Effector CD4-positive, alpha-beta T cell (primary cell): ENCODE measurements at regions not wholly inside any gene's neighbourhood (a gene's known extent, or its start where the extent isn't known, plus 50 kb on each side); places are given as distances from the start of the nearest gene placed in this dataset.

Source experiments
- DNase-seq: peaks from one replicate; pipeline ENCODE4 v3.0.0-alpha.2; 2020

GRCh38 chr6:1113916-1114540, 197.9 kb upstream of the FOXQ1 start:
- DNase-seq = no peak

- DNase-seq = no peak
Measured at GRCh38 chr6:1111361-1111760, 200.5 kb upstream of the FOXQ1 start.

- no peak for DNase-seq
Measured at GRCh38 chr6:1110941-1111349, 201.0 kb upstream of the FOXQ1 start.

- no peak for DNase-seq
Measured at GRCh38 chr6:1110164-1110563, 201.7 kb upstream of the FOXQ1 start.

- DNase-seq = no peak
Measured at GRCh38 chr6:1109134-1109533, 202.8 kb upstream of the FOXQ1 start.

- DNase-seq = no peak
Measured at GRCh38 chr6:1108198-1108597, 203.7 kb upstream of the FOXQ1 start.

- DNase-seq = no peak
Measured at GRCh38 chr6:1107578-1107977, 204.3 kb upstream of the FOXQ1 start.

- DNase-seq = no peak
Measured at GRCh38 chr6:1105833-1106400, 206.0 kb upstream of the FOXQ1 start.

GRCh38 chr6:1104988-1105670, 206.8 kb upstream of the FOXQ1 start:
- DNase-seq = no peak

GRCh38 chr6:1103945-1104623, 207.8 kb upstream of the FOXQ1 start:
- DNase-seq = no peak

GRCh38 chr6:1103021-1103420, 208.9 kb upstream of the FOXQ1 start:
- no peak for DNase-seq

GRCh38 chr6:1100269-1100668, 211.6 kb upstream of the FOXQ1 start:
- no peak for DNase-seq

- DNase-seq = no peak
Measured at GRCh38 chr6:1099264-1099663, 212.6 kb upstream of the FOXQ1 start.

- DNase-seq = no peak
Measured at GRCh38 chr6:1096967-1097765, 214.7 kb upstream of the FOXQ1 start.

- DNase-seq = no peak
Measured at GRCh38 chr6:1094306-1094705, 217.6 kb upstream of the FOXQ1 start.

GRCh38 chr6:1091900-1092299, 220.0 kb upstream of the FOXQ1 start:
- DNase-seq = no peak

- DNase-seq = no peak
Measured at GRCh38 chr6:1089859-1090258, 222.0 kb upstream of the FOXQ1 start.

- DNase-seq = no peak
Measured at GRCh38 chr6:1088492-1089001, 223.4 kb upstream of the FOXQ1 start.

GRCh38 chr6:1087154-1087843, 224.6 kb upstream of the FOXQ1 start:
- DNase-seq = no peak

GRCh38 chr6:1086446-1087153, 225.3 kb upstream of the FOXQ1 start:
- DNase-seq = no peak

- no peak for DNase-seq
Measured at GRCh38 chr6:1082285-1082935, 229.5 kb upstream of the FOXQ1 start.
